H1 (cell line): ENCODE measurements at regions not wholly inside any gene's neighbourhood (a gene's known extent, or its start where the extent isn't known, plus 50 kb on each side); places are given as distances from the start of the nearest gene placed in this dataset.

Experiments
- CBX8 ChIP-seq: fragments of 300-800, 300-1000 bp; sonication (generic); IDR thresholded peaks from 2 replicates; pipeline ENCODE4 v1.7.1; 2016; ENCODE audit warnings: low read depth, low read length, borderline replicate concordance
- ZNF274 ChIP-seq: IDR thresholded peaks from 2 replicates; pipeline ENCODE4 v1.7.0; 2012; ENCODE audit warnings: low read length, borderline replicate concordance; ENCODE audit errors: extremely low read depth

DNA sequence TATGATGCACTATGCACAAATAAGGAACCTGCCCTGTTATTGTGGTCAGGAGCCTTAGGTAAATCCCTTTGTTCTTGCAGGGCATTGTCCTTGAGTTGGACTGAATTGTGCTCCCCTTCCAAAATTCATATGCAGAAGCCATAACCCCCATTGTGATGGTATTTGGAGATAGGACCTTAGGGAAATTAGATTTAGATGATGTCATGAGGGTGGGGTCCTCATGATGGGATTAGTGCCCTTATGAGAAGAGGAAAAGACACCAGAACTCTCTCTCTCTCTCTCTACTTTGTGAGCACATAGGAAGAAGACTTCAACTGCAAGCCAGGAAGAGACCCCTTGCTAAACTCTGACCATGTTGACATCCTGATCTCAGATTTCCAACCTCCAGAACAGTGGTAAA is 268.0 kb downstream of the LRFN2 start (continued):
- TF ChIP-seq CBX8: no peak
- no peak for TF ChIP-seq ZNF274
